ENCODE measurements at regions not wholly inside any gene's neighbourhood (a gene's known extent, or its start where the extent isn't known, plus 50 kb on each side); places are given as distances from the start of the nearest gene placed in this dataset.
"Not testable (repeated sequence)": the region's sequence is repeated elsewhere in the genome, so short reads cannot be mapped to it uniquely, and the experiment has no call there.

- H3K4me3 ChIP-seq (ENCODE audit: low read depth in 1 of 2, low read length in 2 of 2); H3K27ac ChIP-seq (ENCODE audit: low read length); H3K9me3 ChIP-seq (ENCODE audit: control insufficient read depth in 1 of 2, low read length in 2 of 2); H3K27me3 ChIP-seq (ENCODE audit: low read depth, low read length); H3K36me3 ChIP-seq (ENCODE audit: control insufficient read depth in 1 of 2, insufficient read depth in 2 of 2, low read length in 2 of 2); H3K4me1 ChIP-seq (ENCODE audit: control insufficient read depth in 1 of 2, insufficient read depth in 2 of 2, low read length in 2 of 2): not testable (repeated sequence)
Measured at GRCh38 chr7:153409567-153410342, 642.4 kb upstream of the DPP6 start.

DNA sequence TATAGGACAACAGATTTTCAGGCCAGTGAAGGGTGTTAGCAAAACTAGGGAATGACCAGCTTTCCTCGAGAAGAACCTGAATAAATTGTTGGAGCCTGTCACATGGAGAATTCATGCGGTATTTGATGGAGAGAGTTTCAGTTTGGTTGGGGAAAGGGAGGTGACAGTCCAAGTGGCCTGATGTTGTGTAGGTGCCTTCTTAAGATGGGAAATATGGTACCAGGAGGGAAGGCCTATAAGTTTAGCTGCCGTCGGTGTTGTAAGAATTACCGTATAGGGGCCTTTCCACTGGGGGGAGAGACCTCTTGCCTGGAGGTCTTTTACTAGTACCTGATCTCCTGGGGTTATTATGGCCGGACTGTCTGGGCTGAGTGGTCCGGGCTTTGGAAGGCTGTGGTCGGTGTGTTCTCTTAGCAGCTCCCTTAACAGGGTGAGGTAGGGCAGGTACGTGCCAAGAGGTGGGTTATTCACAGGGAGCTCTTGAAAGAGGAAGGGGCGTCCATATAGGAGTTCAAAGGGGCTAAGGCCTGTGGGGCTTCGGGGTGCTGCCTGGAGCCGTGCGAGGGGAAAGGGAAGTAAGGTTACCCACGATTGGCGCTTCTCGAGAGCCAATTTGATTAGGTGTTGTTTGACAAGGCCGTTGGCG, 641.1 kb upstream of the DPP6 start:
- not testable (repeated sequence) for H3K9me3 ChIP-seq (ENCODE audit: control insufficient read depth in 1 of 2, low read length in 2 of 2); H3K36me3 ChIP-seq (ENCODE audit: control insufficient read depth in 1 of 2, insufficient read depth in 2 of 2, low read length in 2 of 2)

DNA sequence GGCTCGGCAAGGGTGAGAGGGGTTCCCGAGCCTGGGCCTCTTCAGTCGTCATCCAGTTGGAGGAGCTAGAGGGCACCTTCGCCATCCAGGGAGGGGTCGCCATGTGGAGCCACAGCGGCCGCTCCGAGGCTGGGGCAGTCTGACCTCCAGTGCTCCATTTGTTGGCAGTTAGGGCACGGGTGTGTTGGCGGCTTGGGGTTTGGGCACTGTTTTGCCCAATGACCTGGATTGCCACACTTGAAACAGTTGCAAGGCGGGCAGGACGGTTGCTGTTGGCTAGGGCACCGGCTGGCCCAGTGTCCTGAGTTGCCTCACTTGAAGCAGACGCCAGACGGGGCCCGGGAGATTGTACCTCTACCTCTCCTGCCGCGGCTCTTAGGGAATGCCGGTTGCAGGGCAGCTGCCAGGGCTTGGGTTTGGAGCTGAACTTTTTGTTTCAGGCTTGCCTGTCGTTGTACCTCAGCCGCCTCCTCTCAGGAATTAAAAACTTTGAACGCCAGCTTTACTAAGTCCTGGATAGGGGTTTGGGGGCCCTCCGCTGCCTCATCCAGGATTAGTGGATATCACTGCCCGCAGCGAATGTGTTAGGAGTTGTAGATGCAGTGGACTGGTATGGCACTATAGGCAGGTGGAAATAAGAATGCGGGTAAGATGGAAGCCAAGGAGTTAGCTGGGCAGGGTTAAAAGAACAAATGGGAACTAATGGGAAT, 639.9 kb upstream of the DPP6 start:
- H3K4me3 ChIP-seq (ENCODE audit: low read depth in 1 of 2, low read length in 2 of 2); H3K27me3 ChIP-seq (ENCODE audit: low read depth, low read length); H3K27ac ChIP-seq (ENCODE audit: low read length); H3K4me1 ChIP-seq (ENCODE audit: control insufficient read depth in 1 of 2, insufficient read depth in 2 of 2, low read length in 2 of 2); H3K36me3 ChIP-seq (ENCODE audit: control insufficient read depth in 1 of 2, insufficient read depth in 2 of 2, low read length in 2 of 2); H3K9me3 ChIP-seq (ENCODE audit: control insufficient read depth in 1 of 2, low read length in 2 of 2): not testable (repeated sequence)

More for the DNA sequence above, 641.1 kb upstream of the DPP6 start:
- not testable (repeated sequence) for H3K4me1 ChIP-seq (ENCODE audit: control insufficient read depth in 1 of 2, insufficient read depth in 2 of 2, low read length in 2 of 2); H3K4me3 ChIP-seq (ENCODE audit: low read depth in 1 of 2, low read length in 2 of 2); H3K27ac ChIP-seq (ENCODE audit: low read length); H3K27me3 ChIP-seq (ENCODE audit: low read depth, low read length)

GRCh38 chr7:153412824-153413198, 639.4 kb upstream of the DPP6 start:
- not testable (repeated sequence) for H3K9me3 ChIP-seq (ENCODE audit: control insufficient read depth in 1 of 2, low read length in 2 of 2); H3K4me3 ChIP-seq (ENCODE audit: low read depth in 1 of 2, low read length in 2 of 2)

GRCh38 chr7:153413199-153413539, 639.0 kb upstream of the DPP6 start:
- H3K4me3 ChIP-seq (ENCODE audit: low read depth in 1 of 2, low read length in 2 of 2) = no peak overlapping the region
- no peaks in the 10 kb centered on the region for H3K36me3 ChIP-seq (ENCODE audit: control insufficient read depth in 1 of 2, insufficient read depth in 2 of 2, low read length in 2 of 2)
- H3K9me3 ChIP-seq (ENCODE audit: control insufficient read depth in 1 of 2, low read length in 2 of 2) = peaks cover 0 to 6% of the 10 kb centered on the region in 2 donors
- H3K4me1 ChIP-seq (ENCODE audit: control insufficient read depth in 1 of 2, insufficient read depth in 2 of 2, low read length in 2 of 2) = no peaks in the 10 kb centered on the region
- H3K27me3 ChIP-seq (ENCODE audit: low read depth, low read length) = no peaks in the 10 kb centered on the region
- H3K27ac ChIP-seq (ENCODE audit: low read length) = no peak overlapping the region

More at GRCh38 chr7:153412824-153413198, 639.4 kb upstream of the DPP6 start:
- H3K4me1 ChIP-seq (ENCODE audit: control insufficient read depth in 1 of 2, insufficient read depth in 2 of 2, low read length in 2 of 2); H3K27me3 ChIP-seq (ENCODE audit: low read depth, low read length); H3K27ac ChIP-seq (ENCODE audit: low read length); H3K36me3 ChIP-seq (ENCODE audit: control insufficient read depth in 1 of 2, insufficient read depth in 2 of 2, low read length in 2 of 2): not testable (repeated sequence)

DNA sequence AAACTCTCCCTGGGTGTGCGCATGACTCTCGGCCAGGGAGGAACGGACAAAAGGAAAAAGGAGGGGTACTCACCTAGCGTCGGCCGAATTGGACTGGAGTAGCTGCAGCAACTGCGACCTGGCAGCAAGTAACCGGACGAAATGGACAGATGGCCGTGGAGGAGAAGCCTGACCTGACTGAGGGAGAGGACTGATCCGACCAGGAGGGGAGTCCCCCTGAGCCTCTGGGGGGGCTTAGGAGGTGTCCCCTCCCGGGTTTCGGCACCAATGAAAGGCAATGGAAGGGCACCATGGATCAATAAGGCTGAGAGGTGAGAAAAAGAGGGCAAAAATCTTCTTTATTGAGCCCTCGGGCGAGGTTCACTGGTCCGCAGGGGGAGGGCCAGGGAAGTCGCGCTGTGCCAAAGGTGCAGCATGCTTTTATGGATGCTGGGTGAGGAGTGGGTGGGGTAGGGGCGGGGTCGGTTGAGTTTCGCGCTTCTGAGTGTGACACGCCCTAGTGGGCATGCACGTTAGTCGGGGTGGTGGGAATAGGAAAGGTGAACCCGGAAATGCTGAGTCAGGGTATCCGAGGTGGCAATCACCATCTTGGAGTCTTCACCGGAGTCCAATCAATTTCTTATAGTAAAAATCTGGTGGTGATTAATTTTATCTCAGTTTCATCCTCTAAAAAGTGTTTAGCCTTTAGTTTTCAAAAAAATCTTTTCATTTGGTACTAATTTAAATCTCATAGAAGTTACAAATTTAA, 638.5 kb upstream of the DPP6 start:
- no peak overlapping the region for H3K27ac ChIP-seq (ENCODE audit: low read length)
- no peaks in the 10 kb centered on the region for H3K4me1 ChIP-seq (ENCODE audit: control insufficient read depth in 1 of 2, insufficient read depth in 2 of 2, low read length in 2 of 2)
- no peaks in the 10 kb centered on the region for H3K27me3 ChIP-seq (ENCODE audit: low read depth, low read length)
- H3K9me3 ChIP-seq (ENCODE audit: control insufficient read depth in 1 of 2, low read length in 2 of 2) = peaks cover 0 to 2% of the 10 kb centered on the region in 2 donors
- no peak overlapping the region for H3K4me3 ChIP-seq (ENCODE audit: low read depth in 1 of 2, low read length in 2 of 2)
- H3K36me3 ChIP-seq (ENCODE audit: control insufficient read depth in 1 of 2, insufficient read depth in 2 of 2, low read length in 2 of 2) = no peaks in the 10 kb centered on the region

- Histone ChIP-seq H3K27me3 (ENCODE audit: low read depth, low read length) (no peaks in the 10 kb centered on the region), H3K27ac (ENCODE audit: low read length) (no peak overlapping the region), H3K4me1 (ENCODE audit: control insufficient read depth in 1 of 2, insufficient read depth in 2 of 2, low read length in 2 of 2) (no peaks in the 10 kb centered on the region), H3K9me3 (ENCODE audit: control insufficient read depth in 1 of 2, low read length in 2 of 2) (peaks cover 0 to 2% of the 10 kb centered on the region in 2 donors), H3K4me3 (ENCODE audit: low read depth in 1 of 2, low read length in 2 of 2) (no peak overlapping the region), H3K36me3 (ENCODE audit: control insufficient read depth in 1 of 2, insufficient read depth in 2 of 2, low read length in 2 of 2) (no peaks in the 10 kb centered on the region)
Measured at GRCh38 chr7:153414288-153414629, 637.9 kb upstream of the DPP6 start.

GRCh38 chr7:153415632-153416031, 636.6 kb upstream of the DPP6 start:
- H3K4me3 ChIP-seq (ENCODE audit: low read depth in 1 of 2, low read length in 2 of 2) = no peak overlapping the region
- H3K4me1 ChIP-seq (ENCODE audit: control insufficient read depth in 1 of 2, insufficient read depth in 2 of 2, low read length in 2 of 2) = no peaks in the 10 kb centered on the region
- H3K9me3 ChIP-seq (ENCODE audit: control insufficient read depth in 1 of 2, low read length in 2 of 2) = peaks cover 0 to 2% of the 10 kb centered on the region in 2 donors
- H3K27me3 ChIP-seq (ENCODE audit: low read depth, low read length) = no peaks in the 10 kb centered on the region
- H3K36me3 ChIP-seq (ENCODE audit: control insufficient read depth in 1 of 2, insufficient read depth in 2 of 2, low read length in 2 of 2) = no peaks in the 10 kb centered on the region
- H3K27ac ChIP-seq (ENCODE audit: low read length) = no peak overlapping the region

DNA sequence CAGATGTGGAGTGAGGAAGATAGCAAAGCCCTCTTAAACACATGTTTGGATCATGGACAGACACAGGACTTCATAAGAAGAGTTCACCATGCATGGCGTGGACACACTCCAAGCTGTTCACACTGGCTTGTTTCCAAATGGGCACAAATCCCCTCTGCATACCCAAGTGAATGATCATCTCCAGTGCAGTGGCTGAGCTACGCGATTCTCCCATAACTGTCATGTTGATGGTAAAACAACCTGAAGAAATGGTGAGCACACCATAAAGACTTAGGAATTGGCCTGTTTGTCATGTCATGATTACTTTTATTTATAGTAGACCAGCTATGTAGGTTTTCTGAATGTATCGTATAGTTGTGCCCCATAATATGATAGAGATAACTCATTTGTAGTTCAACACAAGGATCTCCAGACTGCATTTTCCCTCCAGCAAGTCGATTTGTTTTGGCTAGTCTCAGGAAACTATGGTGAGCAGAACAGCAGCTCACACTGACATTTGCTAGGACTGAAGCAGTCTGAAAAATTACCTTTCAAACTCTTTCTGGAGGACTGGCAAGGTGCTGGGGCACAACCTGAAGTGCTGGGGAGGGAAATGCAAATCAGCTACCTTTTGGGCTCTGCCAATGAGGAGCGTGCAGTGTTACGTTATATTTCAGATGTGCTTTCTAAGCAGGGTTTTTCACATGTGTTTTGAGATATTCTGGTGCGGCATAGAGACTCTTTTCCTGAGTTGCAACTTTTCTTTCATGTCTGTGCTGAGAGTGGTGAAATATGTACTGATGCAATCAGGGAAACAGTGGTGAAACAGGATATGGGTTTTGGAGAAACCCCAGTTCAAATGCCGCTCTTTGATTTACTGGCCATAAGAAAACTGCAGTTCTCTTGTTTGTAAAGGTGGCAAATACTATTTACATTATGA, 629.6 kb upstream of the DPP6 start:
- no peaks in the 10 kb centered on the region for H3K27me3 ChIP-seq (ENCODE audit: low read depth, low read length)
- no peak overlapping the region for H3K4me3 ChIP-seq (ENCODE audit: low read depth in 1 of 2, low read length in 2 of 2)
- H3K36me3 ChIP-seq (ENCODE audit: control insufficient read depth in 1 of 2, insufficient read depth in 2 of 2, low read length in 2 of 2) = no peaks in the 10 kb centered on the region
- no peaks in the 10 kb centered on the region for H3K4me1 ChIP-seq (ENCODE audit: control insufficient read depth in 1 of 2, insufficient read depth in 2 of 2, low read length in 2 of 2)
- no peaks in the 10 kb centered on the region for H3K9me3 ChIP-seq (ENCODE audit: control insufficient read depth in 1 of 2, low read length in 2 of 2)
- H3K27ac ChIP-seq (ENCODE audit: low read length) = no peak overlapping the region

GRCh38 chr7:153423210-153423590, 629.0 kb upstream of the DPP6 start:
- no peaks in the 10 kb centered on the region for H3K4me1 ChIP-seq (ENCODE audit: control insufficient read depth in 1 of 2, insufficient read depth in 2 of 2, low read length in 2 of 2)
- no peaks in the 10 kb centered on the region for H3K27me3 ChIP-seq (ENCODE audit: low read depth, low read length)
- H3K4me3 ChIP-seq (ENCODE audit: low read depth in 1 of 2, low read length in 2 of 2) = no peak overlapping the region
- no peaks in the 10 kb centered on the region for H3K36me3 ChIP-seq (ENCODE audit: control insufficient read depth in 1 of 2, insufficient read depth in 2 of 2, low read length in 2 of 2)
- no peak overlapping the region for H3K27ac ChIP-seq (ENCODE audit: low read length)
- H3K9me3 ChIP-seq (ENCODE audit: control insufficient read depth in 1 of 2, low read length in 2 of 2) = no peaks in the 10 kb centered on the region

All from muscle layer of duodenum (tissue), 2 donors.